ENCODE measurements at regions not wholly inside any gene's neighbourhood (a gene's known extent, or its start where the extent isn't known, plus 50 kb on each side); places are given as distances from the start of the nearest gene placed in this dataset.
"Not testable (repeated sequence)": the region's sequence is repeated elsewhere in the genome, so short reads cannot be mapped to it uniquely, and the experiment has no call there.

DNA sequence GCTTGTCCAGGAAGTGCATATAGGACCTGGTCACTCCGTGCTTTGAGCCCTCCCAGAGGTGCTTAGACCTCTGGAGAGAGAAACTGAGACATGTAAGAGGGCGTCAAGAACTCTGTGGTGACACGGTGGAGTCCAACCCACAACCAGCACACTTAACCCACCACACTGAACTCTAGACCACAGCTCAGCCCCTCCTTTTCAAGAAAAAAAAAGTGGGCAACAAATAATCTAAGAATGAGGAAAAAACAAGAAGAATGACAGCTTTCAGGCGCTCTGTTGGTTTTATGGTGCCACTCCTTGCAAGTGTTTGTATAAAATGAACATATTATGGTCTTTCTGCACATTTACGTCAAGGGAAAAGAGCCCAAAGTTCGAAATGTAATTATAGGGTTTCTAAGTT is 50.2 kb upstream of the SNAPC3 start:
- no peak for DNase-seq

DNA sequence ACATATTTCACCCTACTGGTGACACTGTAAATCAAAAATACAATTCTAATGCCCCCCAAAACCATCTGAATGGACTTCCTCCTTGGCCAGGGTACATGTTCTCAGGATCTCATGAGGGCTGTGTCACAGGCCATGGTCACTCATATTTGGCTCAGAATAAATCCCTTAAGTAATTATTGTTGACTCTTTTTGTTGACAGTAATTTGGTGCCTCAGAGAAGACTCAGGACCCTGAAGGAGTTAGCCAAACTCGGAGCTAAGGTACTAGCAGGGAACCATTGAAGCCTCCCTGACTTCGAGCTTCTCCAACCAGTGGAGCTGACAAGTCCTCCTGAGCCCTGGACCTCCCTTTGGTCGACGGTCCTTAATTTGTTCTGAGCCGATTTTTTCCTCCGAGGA is 51.2 kb upstream of the SNAPC3 start:
- no peak for DNase-seq

DNA sequence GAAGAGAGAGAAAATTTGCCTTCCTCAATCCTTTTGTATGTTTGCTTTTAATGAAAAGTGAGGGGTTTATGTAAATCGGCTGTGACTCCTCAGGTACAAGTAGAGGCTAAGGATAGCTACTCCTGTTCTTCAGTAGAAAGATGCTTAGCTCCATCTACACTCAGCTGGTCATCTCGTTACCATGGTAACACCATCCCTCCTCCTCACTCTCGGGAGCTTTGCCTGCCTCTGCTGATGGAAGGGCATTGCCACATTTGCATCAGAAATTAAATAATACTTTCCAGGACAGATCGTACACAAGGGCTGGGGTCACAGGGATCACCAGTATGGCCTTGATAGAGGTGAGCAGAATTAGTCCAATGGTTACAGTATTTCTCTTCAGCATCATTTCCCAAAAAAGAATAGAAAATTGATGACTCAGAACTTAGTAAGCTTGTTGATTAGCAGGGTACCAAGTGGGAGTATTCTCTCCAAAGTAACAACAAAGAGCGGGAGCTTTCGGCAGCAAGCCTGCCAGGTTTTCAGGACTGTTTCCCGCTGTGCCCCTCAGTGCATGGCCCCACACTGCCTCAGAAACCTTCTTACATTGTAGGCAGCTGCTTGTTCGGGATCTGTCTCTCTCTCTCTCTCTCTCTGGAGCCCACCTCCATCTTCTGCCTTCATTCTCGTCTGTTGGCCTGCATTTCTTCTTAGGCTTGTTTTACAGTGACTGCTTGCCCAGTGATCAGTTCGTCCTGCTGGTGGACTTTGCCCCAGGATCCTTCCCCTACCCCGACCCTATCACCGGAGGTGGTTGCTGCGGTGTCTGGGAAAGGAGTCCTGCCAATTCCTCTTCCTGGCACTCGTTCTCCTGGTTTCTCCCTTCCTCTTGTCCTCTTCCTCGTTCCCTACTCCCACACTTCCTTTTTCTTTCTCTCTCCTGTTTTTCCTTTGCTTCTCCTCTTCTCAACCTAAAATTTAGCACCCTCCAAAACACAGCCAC is 51.9 kb upstream of the SNAPC3 start:
- DNase-seq: no peak

DNA sequence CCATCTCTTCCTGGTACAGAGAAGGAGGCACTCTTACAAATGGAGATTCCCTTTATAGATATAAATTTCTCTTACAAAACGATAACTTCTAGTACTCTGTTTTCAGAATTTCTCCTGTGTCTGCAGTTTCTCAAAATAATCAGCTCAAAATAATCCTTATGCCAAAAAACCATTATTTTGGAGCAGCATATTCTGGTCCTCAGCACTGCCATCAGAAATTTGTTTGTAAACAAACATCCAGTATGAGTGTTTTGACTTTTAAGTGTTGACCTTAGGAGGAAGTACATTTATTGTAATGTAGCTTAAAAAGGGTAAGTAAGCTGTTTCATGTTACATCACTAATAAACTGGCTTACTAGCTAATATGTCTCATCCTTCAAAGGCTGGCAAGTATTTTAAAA is 52.8 kb upstream of the SNAPC3 start:
- no peak for DNase-seq

DNA sequence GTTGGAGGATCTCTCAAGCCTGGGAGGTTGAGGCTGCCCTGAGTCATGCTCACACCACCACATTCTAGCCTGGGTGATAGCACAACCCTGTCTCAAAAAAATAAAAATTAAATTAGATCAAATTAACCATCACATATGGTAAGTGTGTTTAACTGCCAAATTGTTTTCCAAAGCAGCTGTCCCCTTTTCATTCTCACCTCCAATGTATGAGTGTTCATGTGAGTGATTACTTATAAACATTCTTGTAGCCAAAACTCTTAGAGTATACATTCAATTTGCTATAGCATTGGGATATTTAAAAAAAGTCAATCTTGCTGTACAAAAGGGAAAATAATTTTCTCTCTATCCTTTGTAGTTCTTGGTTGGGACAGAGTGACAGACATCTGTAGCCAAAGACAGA is 53.4 kb upstream of the SNAPC3 start:
- DNase-seq: peak; percentile 20

DNA sequence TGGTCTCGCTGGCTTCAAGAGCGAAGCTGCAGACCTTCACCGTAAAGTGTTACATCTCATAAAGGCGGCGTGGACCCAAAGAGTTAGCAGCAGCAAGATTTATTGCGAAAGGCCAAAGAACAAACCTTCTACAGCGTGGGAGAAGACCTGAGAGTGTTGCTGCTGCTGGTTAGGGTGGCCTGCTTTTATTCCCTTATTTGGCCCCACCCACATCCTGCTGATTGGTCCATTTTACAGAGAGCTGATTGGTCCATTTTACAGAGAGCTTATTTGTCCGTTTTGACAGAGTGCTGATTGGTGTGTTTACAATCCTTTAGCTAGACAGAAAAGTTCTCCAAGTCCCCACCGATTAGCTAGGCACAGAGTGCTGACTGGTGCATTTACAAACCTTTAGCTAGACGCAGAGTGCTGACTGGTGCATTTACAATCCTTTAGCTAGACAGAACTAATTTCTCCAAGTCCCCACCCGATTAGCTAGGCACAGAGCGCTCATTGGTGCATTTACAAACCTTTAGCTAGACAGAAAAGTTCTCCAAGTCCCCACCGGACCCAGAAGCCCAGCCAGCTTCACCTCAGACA is 57.6 kb upstream of the SNAPC3 start:
- DNase-seq: not testable (repeated sequence)

DNA sequence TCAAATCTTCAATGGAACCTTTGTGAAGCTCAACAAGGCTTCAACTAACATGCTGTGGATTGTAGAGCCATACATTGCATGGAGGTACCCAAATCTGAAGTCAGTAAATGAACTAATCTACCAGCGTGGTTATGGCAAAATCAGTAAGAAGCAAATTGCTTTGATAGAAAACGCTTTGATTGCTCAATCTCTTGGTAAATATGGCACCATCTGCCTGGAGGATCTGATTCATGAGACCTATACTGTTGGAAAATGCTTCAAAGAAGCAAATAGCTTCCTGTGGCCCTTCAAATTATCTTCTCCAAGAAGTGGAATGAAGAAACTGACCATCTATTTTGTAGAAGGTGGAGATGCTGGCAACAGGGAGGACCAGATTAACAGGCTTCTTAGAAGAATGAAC is 54.7 kb upstream of the TTC39B start:
- no peak for DNase-seq

DNA sequence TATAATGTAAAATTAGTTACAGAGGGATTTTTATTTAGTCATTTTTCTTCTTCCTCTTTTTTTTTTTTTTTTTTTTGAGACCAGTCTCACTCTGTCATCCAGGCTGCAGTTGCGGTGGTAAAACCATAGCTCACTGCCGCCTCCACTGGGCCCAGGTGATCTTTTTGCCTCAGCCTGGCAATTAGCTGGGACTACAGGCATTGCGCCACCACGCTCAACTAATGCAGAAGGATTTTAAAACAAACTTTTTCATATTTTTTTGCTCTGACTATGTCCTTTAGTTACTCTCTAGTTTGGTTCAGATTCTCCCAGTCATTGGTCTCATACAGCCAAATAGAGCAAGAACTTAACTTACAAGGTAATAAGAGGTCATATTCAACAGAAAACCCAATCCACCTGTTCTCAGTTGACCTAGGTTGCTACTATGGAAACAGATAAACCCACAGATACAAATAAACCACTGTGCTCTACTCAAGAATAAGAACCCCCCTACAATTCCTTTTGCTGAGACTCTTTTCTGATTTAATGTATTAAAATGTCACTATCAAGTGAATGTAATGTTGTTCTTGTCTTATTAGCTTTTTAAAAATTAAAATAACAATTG is 50.1 kb upstream of the TTC39B start:
- DNase-seq: no peak

All from NCI-H2171 treated with DMSO at 0.1 percent for 48 hours (cell line).